ENCODE measurements at regions not wholly inside any gene's neighbourhood (a gene's known extent, or its start where the extent isn't known, plus 50 kb on each side); places are given as distances from the start of the nearest gene placed in this dataset.
"Not testable (repeated sequence)": the region's sequence is repeated elsewhere in the genome, so short reads cannot be mapped to it uniquely, and the experiment has no call there.

GRCh38 chr1:113201560-113201959 lies 128.6 kb downstream of the LRIG2 start:
- no peak for DNase-seq (ENCODE audit: low read depth)
- no peak for TF ChIP-seq POLR2A (IDR thresholded peaks at IDR 0.05; ENCODE audit: extremely low read depth, insufficient read length)
- TF ChIP-seq MAX (IDR thresholded peaks at IDR 0.05; ENCODE audit: low read depth, low read length): no peak
- TF ChIP-seq MYC (IDR thresholded peaks at IDR 0.05; ENCODE audit: low read depth, low read length): no peak
- TF ChIP-seq CTCF (IDR thresholded peaks at IDR 0.05; ENCODE audit: low read depth, low read length): no peak
- no peak overlapping the region for H3K4me3 ChIP-seq (ENCODE audit: low read depth, low read length)

GRCh38 chr1:113205980-113206766 lies 133.2 kb downstream of the LRIG2 start:
- no peak overlapping the region for H3K4me3 ChIP-seq (ENCODE audit: low read depth, low read length)
- TF ChIP-seq POLR2A (IDR thresholded peaks at IDR 0.05; ENCODE audit: extremely low read depth, insufficient read length) (no peak), CTCF (IDR thresholded peaks at IDR 0.05; ENCODE audit: low read depth, low read length) (no peak), MYC (IDR thresholded peaks at IDR 0.05; ENCODE audit: low read depth, low read length) (no peak), MAX (IDR thresholded peaks at IDR 0.05; ENCODE audit: low read depth, low read length) (no peak)
- DNase-seq (ENCODE audit: low read depth): no peak

- no peak for TF ChIP-seq CTCF (IDR thresholded peaks at IDR 0.05; ENCODE audit: low read depth, low read length)
- TF ChIP-seq POLR2A (IDR thresholded peaks at IDR 0.05; ENCODE audit: extremely low read depth, insufficient read length): no peak
- TF ChIP-seq MAX (IDR thresholded peaks at IDR 0.05; ENCODE audit: low read depth, low read length): no peak
- TF ChIP-seq MYC (IDR thresholded peaks at IDR 0.05; ENCODE audit: low read depth, low read length): no peak
- no peak overlapping the region for H3K4me3 ChIP-seq (ENCODE audit: low read depth, low read length)
- DNase-seq (ENCODE audit: low read depth): no peak
Observed at GRCh38 chr1:113207019-113207418, 134.0 kb downstream of the LRIG2 start.

GRCh38 chr1:113207457-113207856 lies 134.5 kb downstream of the LRIG2 start:
- no peak overlapping the region for H3K4me3 ChIP-seq (ENCODE audit: low read depth, low read length)
- TF ChIP-seq POLR2A (IDR thresholded peaks at IDR 0.05; ENCODE audit: extremely low read depth, insufficient read length) (no peak), MYC (IDR thresholded peaks at IDR 0.05; ENCODE audit: low read depth, low read length) (no peak), MAX (IDR thresholded peaks at IDR 0.05; ENCODE audit: low read depth, low read length) (no peak), CTCF (IDR thresholded peaks at IDR 0.05; ENCODE audit: low read depth, low read length) (no peak)
- no peak for DNase-seq (ENCODE audit: low read depth)

GRCh38 chr1:113208425-113208824 lies 135.4 kb downstream of the LRIG2 start:
- H3K4me3 ChIP-seq (ENCODE audit: low read depth, low read length); DNase-seq (ENCODE audit: low read depth): not testable (repeated sequence)

GRCh38 chr1:113210248-113210647 lies 137.2 kb downstream of the LRIG2 start:
- no peak for DNase-seq (ENCODE audit: low read depth)
- no peak overlapping the region for H3K4me3 ChIP-seq (ENCODE audit: low read depth, low read length)
- TF ChIP-seq POLR2A (IDR thresholded peaks at IDR 0.05; ENCODE audit: extremely low read depth, insufficient read length) (no peak), MYC (IDR thresholded peaks at IDR 0.05; ENCODE audit: low read depth, low read length) (no peak), CTCF (IDR thresholded peaks at IDR 0.05; ENCODE audit: low read depth, low read length) (no peak), MAX (IDR thresholded peaks at IDR 0.05; ENCODE audit: low read depth, low read length) (no peak)

Measured in NB4 (cell line).